ENCODE measurements at regions not wholly inside any gene's neighbourhood (a gene's known extent, or its start where the extent isn't known, plus 50 kb on each side); places are given as distances from the start of the nearest gene placed in this dataset.

DNA sequence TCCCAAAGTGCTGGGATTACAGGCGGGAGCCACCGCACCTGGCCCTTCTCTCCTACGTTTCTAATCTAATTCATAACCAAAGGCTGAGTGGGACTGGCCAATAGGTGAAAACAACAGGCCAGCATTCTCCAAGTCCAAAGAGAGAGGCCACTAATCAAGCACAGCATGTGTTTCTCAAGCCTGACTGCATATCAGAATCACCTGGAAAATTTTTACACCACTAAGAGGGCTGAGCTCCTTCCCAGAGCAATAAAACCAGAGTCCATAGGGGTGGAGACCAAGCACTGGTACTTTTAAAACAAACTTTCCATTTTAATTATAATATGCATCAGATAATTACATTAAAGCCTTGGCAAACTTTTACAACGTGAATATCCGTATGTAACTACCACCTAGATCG lies 254.4 kb downstream of the OPA1 start:
- FAIRE-seq (no peak), DNase-seq (ENCODE audit: low read depth in 1 of 2, low spot score in 2 of 2) (no peak)
- Histone ChIP-seq H3K23ac (ENCODE audit: insufficient read length) (no peak overlapping the region), H2BK20ac (ENCODE audit: low read length) (no peak overlapping the region), H3K14ac (ENCODE audit: insufficient read length) (no peak overlapping the region), H3K27me3 (replicated peaks in 1 of 4; ENCODE audit: control insufficient read depth in 3 of 4, extremely low read depth in 1 of 4, insufficient read depth in 3 of 4, low read length in 3 of 4) (peaks cover 0 to 2% (median 0%) of the 10 kb centered on the region in 4 experiments; a peak in 2 of 7 replicates), H3K79me2 (ENCODE audit: control insufficient read depth in 1 of 2, insufficient read depth in 2 of 2, low read length in 2 of 2) (no peaks in the 10 kb centered on the region), H3K4me2 (ENCODE audit: insufficient read depth in 1 of 2, low read depth in 2 of 2, low read length in 2 of 2) (no peak overlapping the region), H4K8ac (ENCODE audit: extremely low read depth, insufficient read depth, low read length) (no peak overlapping the region), H3K9me3 (ENCODE audit: insufficient read depth in 2 of 2, low read depth in 1 of 2, low read length in 1 of 2) (peaks cover 2 to 3% of the 10 kb centered on the region in 2 experiments; a peak in 1 of 4 replicates), H3K4me3 (ENCODE audit: extremely low read depth in 1 of 4, insufficient read depth in 2 of 4, low read depth in 3 of 4, low read length in 4 of 4) (no peak overlapping the region), H3K18ac (ENCODE audit: extremely low read depth, low read length) (no peak overlapping the region), H2AFZ (ENCODE audit: low read length) (no peak overlapping the region), H3K79me1 (ENCODE audit: low read depth, low read length) (no peaks in the 10 kb centered on the region), H4K5ac (ENCODE audit: insufficient read length, low read depth, low read length) (no peak overlapping the region), H2BK120ac (replicated peaks; ENCODE audit: low read depth, low read length) (no peak overlapping the region), H3K36me3 (ENCODE audit: control insufficient read depth in 2 of 4, insufficient read depth in 4 of 4, low read length in 3 of 4) (no peaks in the 10 kb centered on the region), H3K4me1 (replicated peaks in 1 of 4; ENCODE audit: control insufficient read depth in 3 of 4, insufficient read depth in 4 of 4, low read length in 3 of 4) (peaks cover 3 to 9% (median 7%) of the 10 kb centered on the region in 4 experiments), H3K9ac (replicated peaks in 1 of 4; ENCODE audit: extremely low read depth in 1 of 4, low read depth in 3 of 4, low read length in 3 of 4) (no peak overlapping the region), H3K4ac (replicated peaks; ENCODE audit: insufficient read length, low read depth, low read length) (no peak overlapping the region), H4K20me1 (replicated peaks in 1 of 2; ENCODE audit: control insufficient read depth in 1 of 2, insufficient read depth in 2 of 2, low read length in 2 of 2) (no peaks in the 10 kb centered on the region), H2BK5ac (ENCODE audit: low read depth, low read length) (no peak overlapping the region), H3K27ac (ENCODE audit: low read depth, low read length) (no peak overlapping the region), H4K91ac (replicated peaks; ENCODE audit: insufficient read length, low read length) (no peak overlapping the region), H2AK5ac (ENCODE audit: low read depth, low read length) (no peak overlapping the region), H2BK15ac (ENCODE audit: low read length) (no peak overlapping the region), H3K23me2 (ENCODE audit: low read depth, low read length) (no peaks in the 10 kb centered on the region), H3K56ac (replicated peaks; ENCODE audit: insufficient read length, low read depth, low read length) (no peak overlapping the region), H2BK12ac (ENCODE audit: low read depth, low read length) (no peak overlapping the region)
- 84% methylated on average over 6 of the region's 6 CpGs; no CpG with 5 or more reads in 1 of the 2 experiments for WGBS, 2 experiments (ENCODE audit: extremely low coverage in 1 of 2, insufficient coverage in 1 of 2, insufficient read length in 1 of 2, insufficient replicate concordance in 2 of 2, low coverage in 1 of 2, low lambda C conversion rate in 2 of 2, missing lambda C conversion rate in 1 of 2)
- POLR2A ChIA-PET (ENCODE audit: partially characterized antibody), result no interaction called here
- CTCF ChIA-PET (ENCODE audit: partially characterized antibody), result interaction anchor here (0.7 to 1.5 kb wide), 3 partner anchors 13 to 63 kb away, joined by 3 to 4 read pairs (median 4); no protein-coding TSS in a partner anchor
- TF ChIP-seq JUN (IDR thresholded peaks at IDR 0.05; ENCODE audit: low read depth, low read length) (no peak), GTF2F1 (IDR thresholded peaks at IDR 0.05; ENCODE audit: borderline replicate concordance, low read depth, low read length) (no peak), NRF1 (IDR thresholded peaks at IDR 0.05; ENCODE audit: low read depth, low read length) (no peak)
- TF ChIP-seq, protein P1, sequence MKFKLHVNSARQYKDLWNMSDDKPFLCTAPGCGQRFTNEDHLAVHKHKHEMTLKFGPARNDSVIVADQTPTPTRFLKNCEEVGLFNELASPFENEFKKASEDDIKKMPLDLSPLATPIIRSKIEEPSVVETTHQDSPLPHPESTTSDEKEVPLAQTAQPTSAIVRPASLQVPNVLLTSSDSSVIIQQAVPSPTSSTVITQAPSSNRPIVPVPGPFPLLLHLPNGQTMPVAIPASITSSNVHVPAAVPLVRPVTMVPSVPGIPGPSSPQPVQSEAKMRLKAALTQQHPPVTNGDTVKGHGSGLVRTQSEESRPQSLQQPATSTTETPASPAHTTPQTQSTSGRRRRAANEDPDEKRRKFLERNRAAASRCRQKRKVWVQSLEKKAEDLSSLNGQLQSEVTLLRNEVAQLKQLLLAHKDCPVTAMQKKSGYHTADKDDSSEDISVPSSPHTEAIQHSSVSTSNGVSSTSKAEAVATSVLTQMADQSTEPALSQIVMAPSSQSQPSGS (IDR thresholded peaks at IDR 0.05; ENCODE audit: low read length), result no peak
- TF ChIP-seq, protein P2, sequence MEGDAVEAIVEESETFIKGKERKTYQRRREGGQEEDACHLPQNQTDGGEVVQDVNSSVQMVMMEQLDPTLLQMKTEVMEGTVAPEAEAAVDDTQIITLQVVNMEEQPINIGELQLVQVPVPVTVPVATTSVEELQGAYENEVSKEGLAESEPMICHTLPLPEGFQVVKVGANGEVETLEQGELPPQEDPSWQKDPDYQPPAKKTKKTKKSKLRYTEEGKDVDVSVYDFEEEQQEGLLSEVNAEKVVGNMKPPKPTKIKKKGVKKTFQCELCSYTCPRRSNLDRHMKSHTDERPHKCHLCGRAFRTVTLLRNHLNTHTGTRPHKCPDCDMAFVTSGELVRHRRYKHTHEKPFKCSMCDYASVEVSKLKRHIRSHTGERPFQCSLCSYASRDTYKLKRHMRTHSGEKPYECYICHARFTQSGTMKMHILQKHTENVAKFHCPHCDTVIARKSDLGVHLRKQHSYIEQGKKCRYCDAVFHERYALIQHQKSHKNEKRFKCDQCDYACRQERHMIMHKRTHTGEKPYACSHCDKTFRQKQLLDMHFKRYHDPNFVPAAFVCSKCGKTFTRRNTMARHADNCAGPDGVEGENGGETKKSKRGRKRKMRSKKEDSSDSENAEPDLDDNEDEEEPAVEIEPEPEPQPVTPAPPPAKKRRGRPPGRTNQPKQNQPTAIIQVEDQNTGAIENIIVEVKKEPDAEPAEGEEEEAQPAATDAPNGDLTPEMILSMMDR (IDR thresholded peaks at IDR 0.05; ENCODE audit: control extremely low read depth in 1 of 3, insufficient read depth in 1 of 3, low read depth in 1 of 3, low read length in 3 of 3), result no peak

Data from H1 (cell line).